Activated T-cell treated with anti-CD3 and anti-CD28 coated beads, Interleukin-2, amount 50 U/mL, for 72 hours (primary cell): ENCODE measurements at regions not wholly inside any gene's neighbourhood (a gene's known extent, or its start where the extent isn't known, plus 50 kb on each side); places are given as distances from the start of the nearest gene placed in this dataset.

Experiments
- ATAC-seq, 2 donors: fragments of 150-1000 bp; cut with Tn5 transposase; replicated peaks in 1 of 2; 2 replicates each; pipeline ENCODE4 v1.10.0; 2021; ENCODE audit warnings: moderate library complexity in 2 of 2, mild to moderate bottlenecking in 1 of 2
- DNase-seq, 2 donors: peaks; one replicate each; pipeline ENCODE4 v3.0.0; 2021 to 2022; ENCODE audit warnings: mixed read lengths in 1 of 2
- H3K27ac Mint-ChIP-seq: one replicate; pipeline ENCODE4 v1.8.0; 2022; ENCODE audit warnings: mild to moderate bottlenecking, moderate library complexity, mixed read lengths
- H3K27me3 Mint-ChIP-seq: one replicate; pipeline ENCODE4 v1.8.0; 2022; ENCODE audit warnings: low read depth, mixed read lengths
- H3K36me3 Mint-ChIP-seq, 2 donors: one replicate each; pipeline ENCODE4 v1.8.0; 2022; ENCODE audit warnings: mixed read lengths in 2 of 2, mild to moderate bottlenecking in 1 of 2; ENCODE audit not compliant: insufficient read depth in 2 of 2
- H3K4me1 Mint-ChIP-seq: one replicate; pipeline ENCODE4 v1.8.0; 2022; ENCODE audit warnings: low read depth, mixed read lengths
- H3K4me3 Mint-ChIP-seq, 2 donors: one replicate each; pipeline ENCODE4 v1.8.0; 2022; ENCODE audit warnings: mild to moderate bottlenecking in 2 of 2, mixed read lengths in 2 of 2, moderate library complexity in 2 of 2
- H3K9me3 Mint-ChIP-seq, 2 donors: one replicate each; pipeline ENCODE4 v1.8.0; 2022; ENCODE audit warnings: mixed read lengths in 2 of 2

GRCh38 chr11:19450282-19450681 lies 209.5 kb upstream of the E2F8 start:
- ATAC-seq (no peak), DNase-seq (no peak)
- Mint-ChIP-seq H3K27me3 (peaks cover 62% of the 10 kb centered on the region), H3K27ac (no peak overlapping the region), H3K9me3 (peaks cover 0 to 3% of the 10 kb centered on the region in 2 donors), H3K36me3 (no peaks in the 10 kb centered on the region), H3K4me1 (peaks cover 10% of the 10 kb centered on the region), H3K4me3 (no peak overlapping the region)

GRCh38 chr11:19448651-19449050 lies 207.9 kb upstream of the E2F8 start:
- DNase-seq (no peak), ATAC-seq (no peak)
- no peaks in the 10 kb centered on the region for H3K36me3 Mint-ChIP-seq
- peaks cover 64% of the 10 kb centered on the region for H3K27me3 Mint-ChIP-seq
- H3K9me3 Mint-ChIP-seq, result peaks cover 0 to 5% of the 10 kb centered on the region in 2 donors
- H3K27ac Mint-ChIP-seq, result no peak overlapping the region
- no peak overlapping the region for H3K4me3 Mint-ChIP-seq
- H3K4me1 Mint-ChIP-seq, result peaks cover 14% of the 10 kb centered on the region

- Mint-ChIP-seq H3K4me1 (peaks cover 28% of the 10 kb centered on the region), H3K36me3 (no peaks in the 10 kb centered on the region), H3K9me3 (peaks cover 0 to 5% of the 10 kb centered on the region in 2 donors)
Measured at GRCh38 chr11:19447150-19447566, 206.4 kb upstream of the E2F8 start.

GRCh38 chr11:19445771-19446170 lies 205.0 kb upstream of the E2F8 start:
- H3K9me3 Mint-ChIP-seq, result peaks cover 0 to 2% of the 10 kb centered on the region in 2 donors
- H3K36me3 Mint-ChIP-seq, result no peaks in the 10 kb centered on the region
- peak overlapping the region in 1 of 2 donors; percentile 35 for H3K4me3 Mint-ChIP-seq
- peaks cover 41% of the 10 kb centered on the region for H3K4me1 Mint-ChIP-seq
- peaks cover 59% of the 10 kb centered on the region for H3K27me3 Mint-ChIP-seq
- peak in 1 of 2 donors; percentile 23 for DNase-seq
- ATAC-seq, result peak; percentile 53 to 67
- peak overlapping the region; percentile 44 for H3K27ac Mint-ChIP-seq

More at GRCh38 chr11:19447150-19447566, 206.4 kb upstream of the E2F8 start:
- Mint-ChIP-seq H3K4me3 (no peak overlapping the region), H3K27ac (no peak overlapping the region), H3K27me3 (peaks cover 66% of the 10 kb centered on the region)
- ATAC-seq (no peak), DNase-seq (no peak)

- H3K4me1 Mint-ChIP-seq, result peaks cover 41% of the 10 kb centered on the region
- H3K27me3 Mint-ChIP-seq, result peaks cover 62% of the 10 kb centered on the region
- peaks cover 0 to 3% of the 10 kb centered on the region in 2 donors for H3K36me3 Mint-ChIP-seq
- ATAC-seq (no peak), DNase-seq (no peak)
- peaks cover 2 to 3% of the 10 kb centered on the region in 2 donors for H3K9me3 Mint-ChIP-seq
- H3K4me3 Mint-ChIP-seq, result no peak overlapping the region
- H3K27ac Mint-ChIP-seq, result no peak overlapping the region
Measured at GRCh38 chr11:19444231-19444630, 203.5 kb upstream of the E2F8 start.

- Mint-ChIP-seq H3K4me1 (peaks cover 41% of the 10 kb centered on the region), H3K27ac (peak overlapping the region; percentile 9), H3K27me3 (peaks cover 56% of the 10 kb centered on the region), H3K4me3 (peak overlapping the region; percentile 41 to 57), H3K9me3 (peaks cover 2 to 3% of the 10 kb centered on the region in 2 donors), H3K36me3 (peaks cover 0 to 3% of the 10 kb centered on the region in 2 donors)
- DNase-seq, result no peak
- no peak for ATAC-seq
Measured at GRCh38 chr11:19442554-19442910, 201.8 kb upstream of the E2F8 start.

GRCh38 chr11:19441752-19442553 lies 201.2 kb upstream of the E2F8 start:
- H3K9me3 Mint-ChIP-seq, result peaks cover 2 to 3% of the 10 kb centered on the region in 2 donors
- peak overlapping the region; percentile 8 to 57 for H3K4me3 Mint-ChIP-seq
- peak; percentile 83 to 88 for ATAC-seq
- H3K4me1 Mint-ChIP-seq, result peaks cover 41% of the 10 kb centered on the region
- H3K27ac Mint-ChIP-seq, result peak overlapping the region; percentile 6
- peaks cover 61% of the 10 kb centered on the region for H3K27me3 Mint-ChIP-seq
- DNase-seq, result peak; percentile 83 to 86
- peaks cover 2 to 3% of the 10 kb centered on the region in 2 donors for H3K36me3 Mint-ChIP-seq

GRCh38 chr11:19441288-19441687 lies 200.5 kb upstream of the E2F8 start:
- Mint-ChIP-seq H3K4me3 (peak overlapping the region; percentile 18 to 57), H3K9me3 (peaks cover 2 to 3% of the 10 kb centered on the region in 2 donors), H3K27ac (peak overlapping the region; percentile 29), H3K4me1 (peaks cover 39% of the 10 kb centered on the region), H3K27me3 (peaks cover 67% of the 10 kb centered on the region), H3K36me3 (peaks cover 2 to 3% of the 10 kb centered on the region in 2 donors)
- DNase-seq, result peak; percentile 14 to 22
- ATAC-seq, result peak; percentile 19 to 22

- Mint-ChIP-seq H3K27ac (no peak overlapping the region), H3K4me3 (no peak overlapping the region), H3K36me3 (peaks cover 2 to 3% of the 10 kb centered on the region in 2 donors), H3K9me3 (peaks cover 0 to 3% of the 10 kb centered on the region in 2 donors), H3K27me3 (peaks cover 71% of the 10 kb centered on the region), H3K4me1 (peaks cover 19% of the 10 kb centered on the region)
- ATAC-seq, result no peak
- DNase-seq, result no peak
Measured at GRCh38 chr11:19437760-19438159, 197.0 kb upstream of the E2F8 start.

GRCh38 chr11:19436932-19437331 lies 196.2 kb upstream of the E2F8 start:
- peaks cover 0 to 3% of the 10 kb centered on the region in 2 donors for H3K9me3 Mint-ChIP-seq
- ATAC-seq, result no peak
- DNase-seq, result no peak
- no peak overlapping the region for H3K27ac Mint-ChIP-seq
- H3K4me3 Mint-ChIP-seq, result no peak overlapping the region
- peaks cover 76% of the 10 kb centered on the region for H3K27me3 Mint-ChIP-seq
- peaks cover 2 to 3% of the 10 kb centered on the region in 2 donors for H3K36me3 Mint-ChIP-seq
- H3K4me1 Mint-ChIP-seq, result peaks cover 11% of the 10 kb centered on the region

GRCh38 chr11:19435306-19435989 lies 194.7 kb upstream of the E2F8 start:
- peaks cover 0 to 3% of the 10 kb centered on the region in 2 donors for H3K9me3 Mint-ChIP-seq
- ATAC-seq, result no peak
- peaks cover 2 to 3% of the 10 kb centered on the region in 2 donors for H3K36me3 Mint-ChIP-seq
- H3K27me3 Mint-ChIP-seq, result peaks cover 81% of the 10 kb centered on the region
- no peak overlapping the region for H3K4me3 Mint-ChIP-seq
- DNase-seq, result no peak
- no peaks in the 10 kb centered on the region for H3K4me1 Mint-ChIP-seq
- no peak overlapping the region for H3K27ac Mint-ChIP-seq

- Mint-ChIP-seq H3K9me3 (no peaks in the 10 kb centered on the region), H3K4me1 (no peaks in the 10 kb centered on the region), H3K4me3 (no peak overlapping the region), H3K36me3 (peaks cover 0 to 2% of the 10 kb centered on the region in 2 donors), H3K27ac (no peak overlapping the region), H3K27me3 (peaks cover 78% of the 10 kb centered on the region)
- DNase-seq (no peak), ATAC-seq (no peak)
Measured at GRCh38 chr11:19433791-19434190, 193.0 kb upstream of the E2F8 start.

GRCh38 chr11:19433367-19433766 lies 192.6 kb upstream of the E2F8 start:
- peaks cover 0 to 2% of the 10 kb centered on the region in 2 donors for H3K36me3 Mint-ChIP-seq
- peaks cover 74% of the 10 kb centered on the region for H3K27me3 Mint-ChIP-seq
- no peaks in the 10 kb centered on the region for H3K9me3 Mint-ChIP-seq
- ATAC-seq (no peak), DNase-seq (no peak)
- H3K4me1 Mint-ChIP-seq, result no peaks in the 10 kb centered on the region
- no peak overlapping the region for H3K4me3 Mint-ChIP-seq
- H3K27ac Mint-ChIP-seq, result no peak overlapping the region
